OCI-LY1 (cell line): ENCODE measurements at regions not wholly inside any gene's neighbourhood (a gene's known extent, or its start where the extent isn't known, plus 50 kb on each side); places are given as distances from the start of the nearest gene placed in this dataset.

Source experiments
- EZH2 ChIP-seq: fragments of 200-600 bp; sonication (generic), shearing (Covaris generic); IDR thresholded peaks from 2 replicates; pipeline ENCODE4 v1.8.0; 2017; ENCODE audit warnings: borderline replicate concordance, mixed run types, mild to moderate bottlenecking, antibody characterized with exemption, low read length, moderate library complexity, mixed read lengths
- TF ChIP-seq, protein P1 (sequence below): fragments of 200-600 bp; sonication (generic), shearing (Covaris generic); IDR thresholded peaks from 2 replicates; pipeline ENCODE4 v1.5.1; 2017; ENCODE audit warnings: mild to moderate bottlenecking, antibody characterized with exemption, low read length, moderate library complexity, mixed read lengths

DNA sequence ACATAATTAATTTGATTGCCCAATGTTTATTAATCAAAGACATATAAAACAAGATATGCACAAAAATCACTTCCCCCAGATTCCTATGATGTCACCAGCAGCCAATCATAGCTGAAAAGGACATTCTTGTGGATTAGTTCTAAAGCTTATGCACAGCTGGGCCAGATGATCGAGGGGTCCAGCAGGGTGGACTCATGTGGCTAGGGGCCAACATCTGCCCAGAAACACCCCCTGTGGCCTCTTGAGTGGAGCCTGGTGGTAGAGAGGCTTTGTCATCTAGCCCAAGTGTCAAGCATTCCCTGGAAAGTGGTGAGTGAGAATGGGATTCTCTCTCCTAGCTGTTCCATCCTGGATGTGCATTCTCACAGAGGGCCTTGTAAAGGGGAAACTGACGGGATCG, 590.0 kb downstream of the BCL11B start:
- TF ChIP-seq, protein P1, sequence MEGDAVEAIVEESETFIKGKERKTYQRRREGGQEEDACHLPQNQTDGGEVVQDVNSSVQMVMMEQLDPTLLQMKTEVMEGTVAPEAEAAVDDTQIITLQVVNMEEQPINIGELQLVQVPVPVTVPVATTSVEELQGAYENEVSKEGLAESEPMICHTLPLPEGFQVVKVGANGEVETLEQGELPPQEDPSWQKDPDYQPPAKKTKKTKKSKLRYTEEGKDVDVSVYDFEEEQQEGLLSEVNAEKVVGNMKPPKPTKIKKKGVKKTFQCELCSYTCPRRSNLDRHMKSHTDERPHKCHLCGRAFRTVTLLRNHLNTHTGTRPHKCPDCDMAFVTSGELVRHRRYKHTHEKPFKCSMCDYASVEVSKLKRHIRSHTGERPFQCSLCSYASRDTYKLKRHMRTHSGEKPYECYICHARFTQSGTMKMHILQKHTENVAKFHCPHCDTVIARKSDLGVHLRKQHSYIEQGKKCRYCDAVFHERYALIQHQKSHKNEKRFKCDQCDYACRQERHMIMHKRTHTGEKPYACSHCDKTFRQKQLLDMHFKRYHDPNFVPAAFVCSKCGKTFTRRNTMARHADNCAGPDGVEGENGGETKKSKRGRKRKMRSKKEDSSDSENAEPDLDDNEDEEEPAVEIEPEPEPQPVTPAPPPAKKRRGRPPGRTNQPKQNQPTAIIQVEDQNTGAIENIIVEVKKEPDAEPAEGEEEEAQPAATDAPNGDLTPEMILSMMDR, result no peak
- no peak for TF ChIP-seq EZH2
